HG03097 (cell line): ENCODE measurements at regions not wholly inside any gene's neighbourhood (a gene's known extent, or its start where the extent isn't known, plus 50 kb on each side); places are given as distances from the start of the nearest gene placed in this dataset.
A peak's percentile ranks its signal among the peaks of the same experiment; 100 is the strongest.

Experiments
- ATAC-seq: cut with Tn5 transposase; IDR thresholded peaks from one replicate; pipeline ENCODE4 v1.9.1; 2021; ENCODE audit not compliant: unreplicated experiment, low FRiP score

DNA sequence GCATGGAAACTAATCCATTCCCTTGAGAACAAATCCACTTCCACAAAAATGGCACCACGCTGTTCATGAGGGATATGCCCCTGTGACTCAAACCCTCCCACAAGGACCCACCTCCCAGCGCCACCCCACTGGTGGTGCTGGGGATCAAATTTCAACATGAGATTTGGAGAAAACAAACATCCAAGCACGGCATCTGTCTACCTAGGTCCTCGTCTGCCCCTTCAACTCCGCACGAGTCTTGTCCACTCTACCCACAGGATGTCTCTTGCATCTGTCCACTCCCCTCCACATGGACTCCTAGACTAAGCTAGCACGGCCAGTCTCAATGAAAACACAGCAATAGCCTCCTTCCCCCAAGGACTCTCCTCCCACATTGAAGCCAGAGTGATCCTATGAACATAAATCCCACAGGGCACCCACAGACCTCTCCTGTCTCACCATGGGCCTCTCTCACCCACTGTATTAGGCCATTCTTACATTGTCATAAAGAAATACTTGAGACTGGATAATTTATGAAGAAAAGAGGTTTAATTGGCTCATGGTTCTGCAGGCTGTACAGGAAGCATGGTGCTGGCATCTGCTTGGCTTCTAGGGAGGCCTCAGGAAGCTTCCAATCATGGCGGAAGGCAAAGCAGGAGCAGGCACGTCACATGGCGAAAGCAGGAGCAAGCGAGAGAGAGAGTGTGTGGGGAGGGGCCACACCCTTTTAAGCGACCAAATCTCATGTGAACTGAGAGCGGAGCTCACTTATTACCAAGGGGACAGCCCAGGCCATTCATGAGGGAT lies 101.4 kb downstream of the TOMM20 start:
- no peak for ATAC-seq

DNA sequence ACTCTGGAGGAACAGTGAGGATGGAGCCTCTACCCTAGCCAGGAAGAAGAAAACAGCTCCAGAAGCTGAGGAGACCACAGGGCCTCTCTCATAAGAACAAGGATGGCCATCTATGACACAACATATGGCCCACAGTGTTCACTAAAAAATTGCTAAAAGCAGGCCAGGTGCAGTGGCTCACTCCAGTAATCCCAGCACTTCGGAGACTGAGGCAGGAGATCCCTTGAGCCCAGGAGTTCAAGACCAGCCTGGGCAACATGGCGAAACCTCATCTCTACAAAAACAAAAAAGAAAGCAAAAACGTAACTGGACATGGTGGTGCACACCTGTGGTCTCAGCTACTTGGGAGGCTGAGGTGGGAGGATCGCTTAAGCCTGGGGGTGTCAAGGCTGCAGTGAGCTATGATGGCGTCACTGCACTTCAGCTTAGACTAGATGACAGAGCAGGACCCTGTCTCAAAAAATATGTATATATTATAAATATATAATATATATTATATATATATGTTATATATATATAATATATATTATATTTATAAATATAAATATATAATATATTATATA lies 103.1 kb downstream of the TOMM20 start:
- ATAC-seq: no peak

DNA sequence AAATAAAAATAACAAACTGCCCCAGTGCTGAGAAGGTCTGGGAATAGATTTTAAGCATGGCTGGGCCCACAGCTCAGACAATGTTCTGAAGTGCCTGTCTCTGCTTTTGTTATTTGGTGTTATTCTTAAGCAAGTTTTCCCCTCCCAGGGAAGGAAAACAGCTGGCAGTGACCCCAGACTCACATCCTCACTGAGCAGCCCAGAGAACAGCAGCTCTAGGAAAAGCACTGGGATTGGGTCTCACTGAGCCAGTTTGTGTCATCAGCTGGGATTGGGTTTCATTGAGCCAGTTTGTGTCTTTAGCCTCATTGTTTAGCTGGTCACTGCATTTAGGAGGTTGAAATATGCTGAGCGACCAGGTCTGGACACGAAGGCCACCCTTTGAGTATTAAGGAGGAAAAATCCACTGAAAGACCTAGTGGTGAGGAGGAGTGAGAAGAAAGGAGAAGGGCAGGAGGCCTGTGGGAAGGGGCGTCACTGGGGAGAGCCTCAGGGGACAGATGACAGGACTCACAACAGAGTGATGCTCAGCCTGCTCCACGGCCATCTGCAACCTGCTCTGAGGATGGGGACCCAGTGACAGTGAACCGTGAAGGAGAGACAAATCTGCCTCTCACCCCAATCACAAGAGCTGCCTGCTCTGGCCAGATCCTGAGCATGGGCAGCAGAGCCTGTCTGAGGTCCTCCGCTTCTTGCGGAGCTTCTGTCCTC lies 103.8 kb downstream of the TOMM20 start:
- ATAC-seq: no peak

DNA sequence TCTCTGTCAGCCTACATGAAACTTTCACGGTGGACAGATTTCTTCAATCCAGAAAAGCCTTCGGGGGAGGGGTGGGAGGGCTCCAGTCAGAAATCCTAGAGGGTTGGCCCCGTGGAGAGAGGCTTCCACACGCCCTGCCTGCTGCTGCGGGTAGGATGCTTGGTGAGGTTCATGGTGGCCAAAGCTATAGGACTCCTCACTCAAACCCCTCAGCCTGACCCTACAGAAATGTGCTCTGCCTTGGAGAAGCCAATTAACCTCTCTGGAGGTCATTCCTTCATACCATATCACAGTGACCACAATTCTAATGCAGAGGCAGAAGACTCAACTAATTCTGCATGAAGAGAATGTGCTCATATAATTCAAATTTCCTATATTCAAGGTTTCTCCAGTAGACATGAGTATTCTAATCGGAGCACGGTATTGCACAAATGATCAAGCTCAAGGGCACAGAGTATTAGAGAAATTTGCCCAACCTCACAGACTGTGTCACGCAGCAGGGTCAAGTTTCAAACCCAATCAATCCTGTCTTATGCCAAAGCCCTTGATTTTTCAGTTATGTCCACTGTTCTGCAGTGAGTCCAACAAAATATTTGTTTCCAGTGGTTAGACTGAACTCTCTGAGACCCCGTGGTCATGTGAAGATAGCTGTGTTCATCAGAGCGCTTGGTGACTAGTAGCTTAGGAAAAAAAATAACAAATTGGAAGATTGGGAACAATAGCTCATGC lies 104.8 kb downstream of the TOMM20 start:
- ATAC-seq: no peak

DNA sequence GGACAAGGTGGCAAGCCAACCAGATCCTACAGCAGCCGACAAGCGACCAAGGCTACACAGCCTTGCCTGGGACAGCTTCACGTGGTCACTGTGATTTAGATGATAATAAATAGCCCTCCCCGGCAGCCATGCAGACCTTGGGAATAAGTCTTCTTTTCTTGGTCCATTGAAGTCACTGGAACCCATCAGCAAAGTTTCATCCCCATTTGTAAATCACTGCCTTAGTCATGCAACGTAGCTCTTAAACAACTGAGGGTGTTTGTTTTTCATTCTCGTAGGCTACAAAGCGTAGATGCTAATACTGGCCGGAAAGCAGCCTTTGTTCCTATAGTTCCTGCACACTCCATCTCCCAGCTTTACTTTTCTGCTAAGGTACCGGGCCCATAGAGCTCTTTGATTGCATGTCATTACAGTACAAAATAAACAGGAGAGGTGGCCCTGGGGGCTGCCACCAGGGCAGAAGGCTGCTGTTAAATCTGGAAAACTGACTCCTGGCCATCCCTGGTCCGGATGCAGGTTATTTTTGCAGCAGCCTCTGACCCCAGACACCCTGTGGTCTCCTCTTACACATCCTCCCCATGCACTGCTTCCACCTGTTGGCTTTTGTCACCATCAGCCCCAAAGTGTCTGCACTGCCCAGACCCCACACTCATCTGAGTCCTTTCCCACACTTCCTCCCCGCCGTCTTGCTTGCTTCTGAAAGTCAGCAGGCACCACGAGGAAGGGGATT lies 105.5 kb downstream of the TOMM20 start:
- ATAC-seq: no peak

DNA sequence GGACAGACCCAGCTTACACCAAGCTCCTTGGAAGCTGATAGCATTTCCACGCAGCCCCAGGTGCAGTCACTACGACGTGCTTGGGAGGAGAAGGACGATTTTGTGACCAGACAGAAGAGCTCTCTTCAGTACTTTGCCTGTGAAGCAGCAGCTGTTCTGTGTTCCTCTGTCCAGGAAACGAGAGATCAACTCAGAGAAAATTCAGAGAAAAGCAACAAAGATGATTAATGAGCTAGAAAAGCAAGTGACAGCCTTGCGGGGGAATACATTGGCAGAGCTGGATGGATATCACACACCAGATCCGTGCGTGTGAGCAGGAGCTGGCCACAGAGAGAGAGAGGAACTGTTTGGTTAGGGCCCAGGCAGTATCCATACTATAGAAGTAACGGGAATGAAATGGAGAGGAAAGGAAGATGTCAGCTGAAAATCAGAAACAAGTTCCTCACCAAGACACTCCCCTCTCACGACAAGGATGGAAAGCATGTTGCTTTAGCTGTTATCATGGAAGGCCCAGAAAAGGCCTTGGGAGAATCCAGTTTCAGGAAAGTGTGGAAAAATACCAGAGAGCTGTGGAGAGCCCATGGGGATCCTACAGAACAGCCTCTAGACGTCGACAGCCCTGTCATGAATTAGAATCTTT lies 106.2 kb downstream of the TOMM20 start:
- no peak for ATAC-seq

DNA sequence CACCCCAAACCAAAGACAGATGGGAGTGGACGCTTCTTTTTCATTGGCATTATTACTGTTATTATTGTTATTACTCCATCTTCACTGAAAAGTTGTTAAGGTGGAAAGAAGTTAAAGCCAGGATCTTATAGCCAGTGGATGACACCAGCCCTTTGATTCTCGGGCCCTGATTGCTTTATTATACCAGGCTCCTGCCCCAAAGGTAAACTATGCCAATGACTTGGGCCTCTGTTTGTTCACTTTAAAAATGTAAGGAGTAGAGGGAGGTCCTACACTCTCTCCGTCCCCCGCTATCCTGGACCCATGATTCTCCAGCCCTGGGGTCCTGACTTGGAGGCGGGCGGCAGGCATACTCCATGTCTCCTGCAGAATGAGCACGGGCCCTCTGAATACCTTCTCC lies 106.8 kb downstream of the TOMM20 start:
- no peak for ATAC-seq

DNA sequence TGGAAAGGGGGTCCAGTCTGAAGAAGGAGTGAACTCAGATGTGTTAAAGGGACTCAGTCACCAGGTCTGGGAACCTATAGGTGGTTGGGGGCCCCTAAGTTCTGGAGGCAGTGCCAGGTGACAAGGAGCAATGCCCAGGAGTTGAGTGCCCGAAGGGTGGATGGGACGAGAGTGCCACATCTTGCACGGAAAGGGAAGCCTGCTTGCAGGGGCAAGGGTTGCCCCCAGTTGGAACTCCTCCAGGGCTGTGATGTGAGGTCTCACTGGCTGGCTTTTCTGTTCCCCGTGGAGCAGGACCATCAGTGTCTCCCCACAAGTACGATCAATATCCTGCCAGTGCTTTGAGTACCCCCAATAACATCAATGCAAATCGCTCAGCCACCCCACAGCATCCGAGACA lies 107.3 kb downstream of the TOMM20 start:
- no peak for ATAC-seq

GRCh38 chr1:235019961-235020360 lies 108.7 kb downstream of the TOMM20 start:
- ATAC-seq: no peak

DNA sequence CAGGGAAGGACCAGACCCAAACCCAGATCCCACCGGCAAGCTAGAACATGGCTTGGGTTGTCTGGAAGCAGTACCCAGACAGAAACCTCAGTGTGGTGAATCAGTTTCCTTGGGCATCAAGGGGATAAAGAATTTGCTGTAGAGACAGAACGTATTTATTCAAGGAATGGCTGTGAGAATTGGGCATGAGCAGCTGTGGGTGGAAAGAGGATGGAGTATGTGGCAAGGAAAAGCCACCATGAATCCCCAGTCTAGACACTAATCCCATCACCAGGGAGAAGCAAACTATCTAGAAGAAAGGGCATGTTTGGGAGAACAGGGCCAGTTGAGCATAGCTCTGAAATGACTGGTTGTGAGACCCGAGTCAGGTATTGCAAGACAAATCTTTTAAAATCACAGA lies 109.2 kb downstream of the TOMM20 start:
- ATAC-seq: no peak

DNA sequence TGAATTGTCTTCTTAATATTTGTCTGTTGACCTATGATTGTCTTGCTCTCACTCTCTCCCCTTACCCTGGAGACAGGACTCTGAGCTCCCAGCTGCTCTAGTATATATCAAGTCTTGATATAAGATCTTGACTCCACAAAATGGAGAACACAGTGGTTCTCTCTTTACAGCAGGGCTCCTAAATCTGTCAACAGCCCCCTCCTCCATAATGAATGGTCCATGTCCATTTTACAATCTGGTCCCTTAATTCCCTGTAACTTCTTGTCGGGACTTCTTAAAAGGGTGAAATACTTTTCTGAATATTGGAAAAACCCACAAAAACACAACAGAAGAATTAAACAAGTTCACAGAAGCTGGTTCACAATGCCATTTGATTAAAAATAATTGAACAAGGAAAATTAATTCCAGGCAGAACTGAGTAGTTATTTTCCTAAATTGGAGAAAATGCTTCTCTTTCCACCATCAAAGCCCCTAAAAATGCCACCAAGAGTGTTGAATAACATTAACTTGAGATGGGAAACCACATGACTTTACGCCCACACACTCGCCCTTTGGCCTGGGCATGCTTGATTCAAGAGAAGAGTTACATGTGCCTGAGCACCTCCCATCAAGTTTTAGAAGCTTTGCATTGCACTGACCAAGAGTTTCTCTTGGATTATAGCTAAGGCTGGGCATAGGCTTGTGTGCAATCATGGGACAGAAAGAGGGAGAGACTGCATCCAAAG lies 109.8 kb downstream of the TOMM20 start:
- no peak for ATAC-seq

DNA sequence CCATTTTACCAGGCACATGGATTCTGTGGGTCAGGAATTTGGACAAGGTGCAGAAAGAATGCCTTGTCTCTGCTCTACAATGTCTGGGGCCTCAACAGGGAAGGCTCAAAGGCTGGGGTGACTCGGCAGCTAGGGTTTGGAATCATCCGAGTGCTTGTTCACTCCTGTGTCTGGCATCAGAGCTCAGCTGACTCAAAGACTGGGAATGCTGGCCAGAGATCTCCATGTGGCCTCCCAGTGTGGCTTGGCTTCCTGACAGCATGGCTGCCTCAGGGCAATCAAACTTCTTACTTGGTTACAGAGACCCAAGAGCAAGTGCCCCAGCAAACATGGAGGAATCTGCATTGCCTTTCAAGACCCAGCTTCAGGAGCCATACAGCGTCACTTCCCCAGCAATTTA lies 110.5 kb downstream of the TOMM20 start:
- ATAC-seq: no peak

DNA sequence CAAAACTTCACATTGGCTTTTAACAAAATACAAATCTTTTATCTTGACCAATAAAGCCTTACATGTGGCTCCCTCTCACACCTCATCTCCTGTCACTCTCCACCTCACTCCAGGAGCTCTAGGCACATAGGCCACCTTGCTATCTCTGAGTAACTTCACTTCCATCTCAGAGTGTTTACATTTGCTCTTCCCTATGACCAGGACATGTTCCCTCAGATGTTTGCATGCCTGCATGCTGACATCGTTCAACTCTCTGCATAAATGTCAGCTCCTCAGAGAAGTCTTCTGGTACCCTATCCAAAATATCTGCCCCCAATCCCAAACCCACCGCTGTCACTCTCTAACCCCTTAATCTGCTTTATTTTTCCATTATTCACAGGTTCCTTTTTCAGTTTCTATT lies 110.9 kb downstream of the TOMM20 start:
- no peak for ATAC-seq

- ATAC-seq: no peak
Observed at GRCh38 chr1:235017191-235017590, 111.4 kb downstream of the TOMM20 start.

- ATAC-seq: peak; percentile 30
Observed at GRCh38 chr1:235015291-235015985, 113.2 kb downstream of the TOMM20 start.

DNA sequence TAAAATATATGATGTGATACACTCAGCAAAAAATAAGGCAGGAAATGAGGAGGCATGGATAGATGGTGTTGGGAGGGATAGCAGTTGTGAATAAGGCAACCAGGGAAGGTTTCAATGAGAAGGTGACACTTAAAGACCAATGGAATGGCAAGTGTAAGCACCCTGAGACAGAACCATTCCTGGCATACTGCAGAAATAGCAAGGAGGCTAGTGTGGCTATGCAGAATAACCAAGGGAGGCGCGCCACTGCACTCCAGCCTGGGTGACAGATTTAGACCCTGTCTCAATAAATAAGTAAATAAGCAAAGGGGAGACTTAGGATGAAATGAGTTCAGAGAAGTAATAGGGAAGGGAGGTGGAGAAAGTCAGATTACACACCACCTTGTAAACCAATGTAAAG lies 113.9 kb downstream of the TOMM20 start:
- no peak for ATAC-seq

DNA sequence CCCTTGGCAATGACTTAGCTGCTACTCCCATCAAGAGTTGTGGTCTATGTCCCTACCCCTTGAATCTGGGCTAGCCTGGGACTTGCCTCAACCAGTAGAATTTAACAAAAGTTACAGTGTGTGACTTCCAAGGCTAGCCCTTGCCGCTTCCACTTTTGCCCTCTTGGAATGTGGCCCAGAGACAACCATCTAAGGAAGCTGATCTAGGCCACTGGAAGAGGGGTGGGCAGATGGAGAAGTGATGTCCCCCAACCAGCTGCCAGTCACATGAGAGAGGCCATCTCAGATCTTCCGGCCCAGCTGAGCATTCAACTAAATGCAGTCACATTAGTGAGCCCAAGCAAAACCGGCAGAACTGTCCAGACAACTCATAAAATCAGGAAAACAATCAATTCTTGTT lies 115.1 kb downstream of the TOMM20 start:
- no peak for ATAC-seq

GRCh38 chr1:235012436-235013210 lies 116.0 kb downstream of the TOMM20 start:
- no peak for ATAC-seq
